ENCODE measurements at regions not wholly inside any gene's neighbourhood (a gene's known extent, or its start where the extent isn't known, plus 50 kb on each side); places are given as distances from the start of the nearest gene placed in this dataset.

- Histone ChIP-seq H3K9ac (no peak overlapping the region), H3K27ac (no peak overlapping the region), H3K4me3 (IDR thresholded peaks at IDR 0.05; ENCODE audit: insufficient read depth, low read depth, low read length) (no peak overlapping the region), H3K79me2 (ENCODE audit: insufficient read depth, low read depth) (no peaks in the 10 kb centered on the region), H3K27me3 (ENCODE audit: insufficient read depth, low read depth) (no peaks in the 10 kb centered on the region), H3K36me3 (ENCODE audit: insufficient read depth) (no peaks in the 10 kb centered on the region), H2AFZ (ENCODE audit: low read depth) (no peak overlapping the region), H4K20me1 (ENCODE audit: insufficient read depth) (no peaks in the 10 kb centered on the region), H3K4me2 (no peak overlapping the region), H3K4me1 (ENCODE audit: low read depth, poor library complexity, severe bottlenecking) (no peaks in the 10 kb centered on the region)
- TF ChIP-seq CTCF (conservative IDR thresholded peaks at IDR 0.05; ENCODE audit: low read depth, low read length), result no peak
Observed at GRCh38 chr3:70507486-70507885, 195.0 kb upstream of the MDFIC2 start.

GRCh38 chr3:70506775-70507174 is 194.3 kb upstream of the MDFIC2 start:
- Histone ChIP-seq H3K27me3 (ENCODE audit: insufficient read depth, low read depth) (no peaks in the 10 kb centered on the region), H3K36me3 (ENCODE audit: insufficient read depth) (no peaks in the 10 kb centered on the region), H3K27ac (no peak overlapping the region), H4K20me1 (ENCODE audit: insufficient read depth) (no peaks in the 10 kb centered on the region), H2AFZ (ENCODE audit: low read depth) (no peak overlapping the region), H3K79me2 (ENCODE audit: insufficient read depth, low read depth) (no peaks in the 10 kb centered on the region), H3K4me2 (no peak overlapping the region), H3K9ac (no peak overlapping the region), H3K4me3 (IDR thresholded peaks at IDR 0.05; ENCODE audit: insufficient read depth, low read depth, low read length) (no peak overlapping the region), H3K4me1 (ENCODE audit: low read depth, poor library complexity, severe bottlenecking) (no peaks in the 10 kb centered on the region)
- no peak for TF ChIP-seq CTCF (conservative IDR thresholded peaks at IDR 0.05; ENCODE audit: low read depth, low read length)

- H3K4me1 ChIP-seq (ENCODE audit: low read depth, poor library complexity, severe bottlenecking), result no peaks in the 10 kb centered on the region
- TF ChIP-seq CTCF (conservative IDR thresholded peaks at IDR 0.05; ENCODE audit: low read depth, low read length), result no peak
- H3K9ac ChIP-seq, result no peak overlapping the region
- H3K4me2 ChIP-seq, result no peak overlapping the region
- H2AFZ ChIP-seq (ENCODE audit: low read depth), result no peak overlapping the region
- no peak overlapping the region for H3K27ac ChIP-seq
- H3K36me3 ChIP-seq (ENCODE audit: insufficient read depth), result no peaks in the 10 kb centered on the region
- H3K79me2 ChIP-seq (ENCODE audit: insufficient read depth, low read depth), result no peaks in the 10 kb centered on the region
- no peaks in the 10 kb centered on the region for H3K27me3 ChIP-seq (ENCODE audit: insufficient read depth, low read depth)
- no peaks in the 10 kb centered on the region for H4K20me1 ChIP-seq (ENCODE audit: insufficient read depth)
- H3K4me3 ChIP-seq (IDR thresholded peaks at IDR 0.05; ENCODE audit: insufficient read depth, low read depth, low read length), result no peak overlapping the region
Observed at GRCh38 chr3:70501561-70501960, 189.1 kb upstream of the MDFIC2 start.

- no peaks in the 10 kb centered on the region for H3K79me2 ChIP-seq (ENCODE audit: insufficient read depth, low read depth)
- no peak overlapping the region for H3K9ac ChIP-seq
- H3K4me3 ChIP-seq (IDR thresholded peaks at IDR 0.05; ENCODE audit: insufficient read depth, low read depth, low read length), result no peak overlapping the region
- H4K20me1 ChIP-seq (ENCODE audit: insufficient read depth), result no peaks in the 10 kb centered on the region
- H3K4me2 ChIP-seq, result no peak overlapping the region
- no peaks in the 10 kb centered on the region for H3K27me3 ChIP-seq (ENCODE audit: insufficient read depth, low read depth)
- no peak for TF ChIP-seq CTCF (conservative IDR thresholded peaks at IDR 0.05; ENCODE audit: low read depth, low read length)
- no peaks in the 10 kb centered on the region for H3K4me1 ChIP-seq (ENCODE audit: low read depth, poor library complexity, severe bottlenecking)
- no peak overlapping the region for H2AFZ ChIP-seq (ENCODE audit: low read depth)
- no peak overlapping the region for H3K27ac ChIP-seq
- no peaks in the 10 kb centered on the region for H3K36me3 ChIP-seq (ENCODE audit: insufficient read depth)
Observed at GRCh38 chr3:70488816-70489215, 176.4 kb upstream of the MDFIC2 start.

- Histone ChIP-seq H3K27ac (no peak overlapping the region), H3K36me3 (ENCODE audit: insufficient read depth) (no peaks in the 10 kb centered on the region), H3K4me2 (no peak overlapping the region), H3K79me2 (ENCODE audit: insufficient read depth, low read depth) (no peaks in the 10 kb centered on the region), H3K4me3 (IDR thresholded peaks at IDR 0.05; ENCODE audit: insufficient read depth, low read depth, low read length) (no peak overlapping the region), H3K27me3 (ENCODE audit: insufficient read depth, low read depth) (no peaks in the 10 kb centered on the region), H3K9ac (no peak overlapping the region), H2AFZ (ENCODE audit: low read depth) (no peak overlapping the region), H4K20me1 (ENCODE audit: insufficient read depth) (no peaks in the 10 kb centered on the region), H3K4me1 (ENCODE audit: low read depth, poor library complexity, severe bottlenecking) (no peaks in the 10 kb centered on the region)
- TF ChIP-seq CTCF (conservative IDR thresholded peaks at IDR 0.05; ENCODE audit: low read depth, low read length), result no peak
Observed at GRCh38 chr3:70488131-70488530, 175.7 kb upstream of the MDFIC2 start.
